ENCODE measurements at regions not wholly inside any gene's neighbourhood (a gene's known extent, or its start where the extent isn't known, plus 50 kb on each side); places are given as distances from the start of the nearest gene placed in this dataset.

DNA sequence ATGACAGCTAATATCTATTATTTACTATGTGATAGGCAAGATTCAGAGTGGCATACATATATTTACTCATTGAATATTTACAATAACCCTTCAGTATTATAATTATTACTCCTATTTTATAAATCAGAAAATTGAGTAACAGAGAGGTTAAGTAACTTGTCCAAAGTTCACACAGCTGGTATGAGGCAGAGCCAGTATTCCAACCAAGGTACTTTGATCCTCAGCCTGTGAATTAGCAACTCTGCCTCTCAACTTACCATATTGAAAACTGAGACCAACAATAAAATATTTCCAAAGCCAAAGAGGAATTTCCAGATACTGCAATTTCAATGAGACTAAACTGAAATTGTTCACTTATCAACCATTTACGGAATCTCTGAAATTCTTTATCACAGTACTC is 67.9 kb upstream of the TSLP start:
- Histone ChIP-seq H2BK120ac (replicated peaks; ENCODE audit: low read depth, low read length) (no peak overlapping the region), H4K5ac (ENCODE audit: insufficient read length, low read depth, low read length) (no peak overlapping the region), H3K4me2 (ENCODE audit: insufficient read depth in 1 of 2, low read depth in 2 of 2, low read length in 2 of 2) (no peak overlapping the region), H2BK12ac (ENCODE audit: low read depth, low read length) (no peak overlapping the region), H2BK20ac (ENCODE audit: low read length) (no peak overlapping the region), H3K4me1 (replicated peaks in 1 of 4; ENCODE audit: control insufficient read depth in 3 of 4, insufficient read depth in 4 of 4, low read length in 3 of 4) (no peaks in the 10 kb centered on the region), H3K14ac (ENCODE audit: insufficient read length) (no peak overlapping the region), H3K56ac (replicated peaks; ENCODE audit: insufficient read length, low read depth, low read length) (no peak overlapping the region), H3K79me2 (ENCODE audit: control insufficient read depth in 1 of 2, insufficient read depth in 2 of 2, low read length in 2 of 2) (no peaks in the 10 kb centered on the region), H2AFZ (ENCODE audit: low read length) (no peak overlapping the region), H3K36me3 (ENCODE audit: control insufficient read depth in 2 of 4, insufficient read depth in 4 of 4, low read length in 3 of 4) (no peaks in the 10 kb centered on the region), H4K91ac (replicated peaks; ENCODE audit: insufficient read length, low read length) (no peak overlapping the region), H3K27ac (ENCODE audit: low read depth, low read length) (no peak overlapping the region), H2AK5ac (ENCODE audit: low read depth, low read length) (no peak overlapping the region), H3K79me1 (ENCODE audit: low read depth, low read length) (no peaks in the 10 kb centered on the region), H3K27me3 (replicated peaks in 1 of 4; ENCODE audit: control insufficient read depth in 3 of 4, extremely low read depth in 1 of 4, insufficient read depth in 3 of 4, low read length in 3 of 4) (no peaks in the 10 kb centered on the region), H3K9me3 (ENCODE audit: insufficient read depth in 2 of 2, low read depth in 1 of 2, low read length in 1 of 2) (no peaks in the 10 kb centered on the region), H2BK5ac (ENCODE audit: low read depth, low read length) (no peak overlapping the region), H3K9ac (replicated peaks in 1 of 4; ENCODE audit: extremely low read depth in 1 of 4, low read depth in 3 of 4, low read length in 3 of 4) (no peak overlapping the region), H3K18ac (ENCODE audit: extremely low read depth, low read length) (no peak overlapping the region), H4K20me1 (replicated peaks in 1 of 2; ENCODE audit: control insufficient read depth in 1 of 2, insufficient read depth in 2 of 2, low read length in 2 of 2) (no peaks in the 10 kb centered on the region), H3K23ac (ENCODE audit: insufficient read length) (no peak overlapping the region), H2BK15ac (ENCODE audit: low read length) (no peak overlapping the region), H3K4ac (replicated peaks; ENCODE audit: insufficient read length, low read depth, low read length) (no peak overlapping the region), H3K4me3 (ENCODE audit: extremely low read depth in 1 of 4, insufficient read depth in 2 of 4, low read depth in 3 of 4, low read length in 4 of 4) (no peak overlapping the region), H3K23me2 (ENCODE audit: low read depth, low read length) (no peaks in the 10 kb centered on the region), H4K8ac (ENCODE audit: extremely low read depth, insufficient read depth, low read length) (no peak overlapping the region)
- ChIA-PET CTCF (ENCODE audit: partially characterized antibody) (no interaction called here), POLR2A (ENCODE audit: partially characterized antibody) (no interaction called here)
- WGBS, 2 experiments (ENCODE audit: extremely low coverage in 1 of 2, insufficient coverage in 1 of 2, insufficient read length in 1 of 2, insufficient replicate concordance in 2 of 2, low coverage in 1 of 2, low lambda C conversion rate in 2 of 2, missing lambda C conversion rate in 1 of 2): 87% methylated on average over 1 of the region's 1 CpG; no CpG with 5 or more reads in 1 of the 2 experiments
- DNase-seq (ENCODE audit: low read depth in 1 of 2, low spot score in 2 of 2) (no peak), FAIRE-seq (no peak)
- TF ChIP-seq SP4 (IDR thresholded peaks at IDR 0.05; ENCODE audit: low read length) (no peak), SP1 (IDR thresholded peaks at IDR 0.05; ENCODE audit: low read depth, low read length) (no peak), RBBP5 (IDR thresholded peaks at IDR 0.05; ENCODE audit: borderline replicate concordance, low read depth, low read length) (no peak), POLR2AphosphoS5 (IDR thresholded peaks at IDR 0.05; ENCODE audit: low read depth, low read length) (no peak), TAF1 (IDR thresholded peaks at IDR 0.05; ENCODE audit: low read depth, low read length) (no peak), SIX5 (IDR thresholded peaks at IDR 0.05; ENCODE audit: low read depth, low read length) (no peak), TEAD4 (IDR thresholded peaks at IDR 0.05; ENCODE audit: low read depth, low read length) (no peak), POU5F1 (IDR thresholded peaks at IDR 0.05; ENCODE audit: low read depth, low read length) (no peak), POLR2A (IDR thresholded peaks at IDR 0.05; ENCODE audit: control extremely low read depth in 1 of 2, low read depth in 2 of 2, low read length in 2 of 2) (no peak)
- TF ChIP-seq, protein P1, sequence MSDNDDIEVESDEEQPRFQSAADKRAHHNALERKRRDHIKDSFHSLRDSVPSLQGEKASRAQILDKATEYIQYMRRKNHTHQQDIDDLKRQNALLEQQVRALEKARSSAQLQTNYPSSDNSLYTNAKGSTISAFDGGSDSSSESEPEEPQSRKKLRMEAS (IDR thresholded peaks at IDR 0.05): no peak
- TF ChIP-seq, protein P2, sequence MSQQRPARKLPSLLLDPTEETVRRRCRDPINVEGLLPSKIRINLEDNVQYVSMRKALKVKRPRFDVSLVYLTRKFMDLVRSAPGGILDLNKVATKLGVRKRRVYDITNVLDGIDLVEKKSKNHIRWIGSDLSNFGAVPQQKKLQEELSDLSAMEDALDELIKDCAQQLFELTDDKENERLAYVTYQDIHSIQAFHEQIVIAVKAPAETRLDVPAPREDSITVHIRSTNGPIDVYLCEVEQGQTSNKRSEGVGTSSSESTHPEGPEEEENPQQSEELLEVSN (IDR thresholded peaks at IDR 0.05): no peak
